ENCODE measurements at regions not wholly inside any gene's neighbourhood (a gene's known extent, or its start where the extent isn't known, plus 50 kb on each side); places are given as distances from the start of the nearest gene placed in this dataset.

DNA sequence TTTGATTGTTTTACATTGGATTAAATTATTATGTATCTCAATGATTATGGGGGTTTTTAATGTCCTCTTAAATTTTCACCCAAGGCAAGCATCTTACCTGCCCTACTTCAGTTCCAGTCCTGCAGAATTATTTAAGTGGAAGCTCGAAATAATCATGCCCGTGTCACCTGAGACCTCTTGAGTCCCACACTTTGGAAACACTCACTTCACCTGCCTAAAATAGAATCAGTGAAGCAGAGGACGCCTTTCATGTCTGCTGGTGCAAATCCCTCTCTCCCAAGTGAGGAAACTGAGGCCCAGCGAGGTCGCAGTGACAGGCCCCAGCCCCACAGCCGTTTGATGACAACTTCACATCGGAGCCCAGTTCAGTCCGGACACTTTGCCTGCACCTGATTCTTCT lies 284.6 kb downstream of the C16orf95 start (continued):
- no peak for TF ChIP-seq ARID4B (CRISPR knock-in tag; IDR thresholded peaks at IDR 0.05; ENCODE audit: borderline replicate concordance)
- TF ChIP-seq RORB (CRISPR knock-in tag; IDR thresholded peaks at IDR 0.05): no peak
- no peak for TF ChIP-seq E2F5 (CRISPR knock-in tag; IDR thresholded peaks at IDR 0.05)
- no peak for TF ChIP-seq ZNF263 (CRISPR knock-in tag; IDR thresholded peaks at IDR 0.05; ENCODE audit: low read depth)
- no peak for TF ChIP-seq GRHL2 (CRISPR knock-in tag; IDR thresholded peaks at IDR 0.05; ENCODE audit: insufficient replicate concordance, severe bottlenecking)
- no peak for TF ChIP-seq ESRRA (CRISPR knock-in tag; IDR thresholded peaks at IDR 0.05; ENCODE audit: borderline replicate concordance)
- TF ChIP-seq TCF7 (CRISPR knock-in tag; IDR thresholded peaks at IDR 0.05; ENCODE audit: low read depth): no peak
- TF ChIP-seq SP1 (CRISPR knock-in tag; conservative IDR thresholded peaks at IDR 0.05): no peak

DNA sequence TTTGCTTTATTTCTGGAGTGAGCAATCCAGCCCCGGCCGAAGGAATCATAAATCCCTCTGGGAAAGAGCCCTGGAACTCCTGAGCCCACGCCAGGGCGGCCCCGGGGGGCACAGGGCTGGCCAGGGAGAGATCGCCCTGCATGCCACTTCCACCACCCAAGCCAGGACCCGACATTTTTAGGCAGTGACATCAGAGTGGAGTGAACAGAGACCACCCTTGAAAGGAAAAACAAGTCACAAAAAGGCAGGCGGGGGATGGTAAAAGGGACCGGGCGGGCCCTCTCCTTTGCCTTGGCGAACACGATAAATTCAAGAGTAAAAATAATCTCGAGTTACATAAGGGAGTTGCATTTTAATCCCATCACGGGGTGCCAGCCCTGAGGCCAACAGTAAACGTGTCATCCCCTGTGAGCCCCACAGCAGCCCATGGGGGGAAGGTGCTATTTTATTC lies 284.1 kb downstream of the C16orf95 start:
- POLR2A ChIA-PET: no interaction called here
- Mint-ChIP-seq H3K4me1 (0 out of 2 replicates have a peak, but pooled peaks cover 4% of the 10 kb centered on the region), H3K4me3 (no peak overlapping the region), H3K9me3 (peaks cover 3% of the 10 kb centered on the region; the same call in 1 of the 2 replicates), H3K27me3 (ENCODE audit: low read depth) (peaks cover 3% of the 10 kb centered on the region; the same call in 1 of the 2 replicates), H3K27ac (no peak overlapping the region), H3K36me3 (no peaks in the 10 kb centered on the region)
- TF ChIP-seq ZNF317 (CRISPR knock-in tag; IDR thresholded peaks at IDR 0.05; ENCODE audit: borderline replicate concordance, low read depth) (no peak), NFE2L1 (CRISPR knock-in tag; IDR thresholded peaks at IDR 0.05) (no peak), ZBTB21 (CRISPR knock-in tag; IDR thresholded peaks at IDR 0.05; ENCODE audit: borderline replicate concordance) (no peak)
- TF ChIP-seq, protein P1, sequence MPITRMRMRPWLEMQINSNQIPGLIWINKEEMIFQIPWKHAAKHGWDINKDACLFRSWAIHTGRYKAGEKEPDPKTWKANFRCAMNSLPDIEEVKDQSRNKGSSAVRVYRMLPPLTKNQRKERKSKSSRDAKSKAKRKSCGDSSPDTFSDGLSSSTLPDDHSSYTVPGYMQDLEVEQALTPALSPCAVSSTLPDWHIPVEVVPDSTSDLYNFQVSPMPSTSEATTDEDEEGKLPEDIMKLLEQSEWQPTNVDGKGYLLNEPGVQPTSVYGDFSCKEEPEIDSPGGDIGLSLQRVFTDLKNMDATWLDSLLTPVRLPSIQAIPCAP (CRISPR knock-in tag; IDR thresholded peaks at IDR 0.05): no peak
- no peak for ATAC-seq
- CTCF ChIA-PET: no interaction called here
- DNase-seq (ENCODE audit: low spot score): no peak

DNA sequence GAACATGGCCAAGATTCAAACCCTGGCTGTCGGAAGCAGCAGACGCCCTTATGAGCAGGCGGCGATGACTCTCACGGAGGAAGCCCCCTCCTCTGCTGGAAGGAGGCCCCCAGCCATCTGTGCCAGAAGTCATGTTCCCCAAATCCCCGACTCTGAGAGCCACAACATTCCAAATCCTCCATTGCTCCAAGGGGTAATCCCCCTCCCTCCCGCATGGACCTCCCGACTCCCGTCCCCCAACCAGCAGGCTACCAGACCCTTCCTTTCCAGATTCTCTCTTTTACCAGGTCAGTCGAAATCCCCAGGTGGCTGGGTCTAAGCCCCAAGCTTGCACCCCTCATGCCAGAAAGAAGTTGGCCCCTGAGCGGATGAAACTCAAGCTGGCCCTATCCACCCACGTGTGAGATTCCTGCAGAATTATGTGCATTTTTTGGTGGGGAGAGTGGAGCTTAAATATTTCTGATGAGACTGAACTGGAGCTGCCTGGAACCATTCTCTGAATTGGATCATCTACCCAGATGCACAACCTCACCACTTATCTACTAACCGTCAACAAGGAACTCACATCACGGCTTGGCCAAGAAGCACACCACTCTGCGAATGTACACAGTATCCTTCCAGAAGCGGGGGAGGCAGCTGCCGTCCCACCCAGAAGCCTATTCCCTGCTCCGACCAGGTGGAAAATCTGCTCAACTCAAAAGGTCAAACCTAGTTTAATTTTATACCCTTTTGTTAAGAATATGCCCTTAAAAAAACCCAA lies 283.5 kb downstream of the C16orf95 start:
- Mint-ChIP-seq H3K4me3 (no peak overlapping the region), H3K27me3 (ENCODE audit: low read depth) (peaks cover 3% of the 10 kb centered on the region; the same call in 1 of the 2 replicates), H3K9me3 (peaks cover 3% of the 10 kb centered on the region; the same call in 1 of the 2 replicates), H3K36me3 (no peaks in the 10 kb centered on the region), H3K27ac (no peak overlapping the region), H3K4me1 (0 out of 2 replicates have a peak, but pooled peaks cover 4% of the 10 kb centered on the region)
- no peak for TF ChIP-seq HMGXB4 (CRISPR knock-in tag; IDR thresholded peaks at IDR 0.05)
- TF ChIP-seq, protein P2, sequence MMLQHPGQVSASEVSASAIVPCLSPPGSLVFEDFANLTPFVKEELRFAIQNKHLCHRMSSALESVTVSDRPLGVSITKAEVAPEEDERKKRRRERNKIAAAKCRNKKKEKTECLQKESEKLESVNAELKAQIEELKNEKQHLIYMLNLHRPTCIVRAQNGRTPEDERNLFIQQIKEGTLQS (CRISPR knock-in tag; conservative IDR thresholded peaks at IDR 0.05): no peak
- no peak for TF ChIP-seq MYBL2 (CRISPR knock-in tag; IDR thresholded peaks at IDR 0.05)
- no peak for TF ChIP-seq SOX15 (CRISPR knock-in tag; IDR thresholded peaks at IDR 0.05)
- TF ChIP-seq ZNF671 (CRISPR knock-in tag; IDR thresholded peaks at IDR 0.05): no peak
- no peak for TF ChIP-seq OVOL2 (CRISPR knock-in tag; IDR thresholded peaks at IDR 0.05; ENCODE audit: borderline replicate concordance)
- TF ChIP-seq HMGA2 (CRISPR knock-in tag; IDR thresholded peaks at IDR 0.05): no peak
- TF ChIP-seq, protein P3, sequence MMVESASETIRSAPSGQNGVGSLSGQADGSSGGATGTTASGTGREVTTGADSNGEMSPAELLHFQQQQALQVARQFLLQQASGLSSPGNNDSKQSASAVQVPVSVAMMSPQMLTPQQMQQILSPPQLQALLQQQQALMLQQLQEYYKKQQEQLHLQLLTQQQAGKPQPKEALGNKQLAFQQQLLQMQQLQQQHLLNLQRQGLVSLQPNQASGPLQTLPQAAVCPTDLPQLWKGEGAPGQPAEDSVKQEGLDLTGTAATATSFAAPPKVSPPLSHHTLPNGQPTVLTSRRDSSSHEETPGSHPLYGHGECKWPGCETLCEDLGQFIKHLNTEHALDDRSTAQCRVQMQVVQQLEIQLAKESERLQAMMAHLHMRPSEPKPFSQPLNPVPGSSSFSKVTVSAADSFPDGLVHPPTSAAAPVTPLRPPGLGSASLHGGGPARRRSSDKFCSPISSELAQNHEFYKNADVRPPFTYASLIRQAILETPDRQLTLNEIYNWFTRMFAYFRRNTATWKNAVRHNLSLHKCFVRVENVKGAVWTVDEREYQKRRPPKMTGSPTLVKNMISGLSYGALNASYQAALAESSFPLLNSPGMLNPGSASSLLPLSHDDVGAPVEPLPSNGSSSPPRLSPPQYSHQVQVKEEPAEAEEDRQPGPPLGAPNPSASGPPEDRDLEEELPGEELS (CRISPR knock-in tag; IDR thresholded peaks at IDR 0.05): no peak
- CTCF ChIA-PET: interaction anchor here (1.6 kb wide), 1 partner anchor 29 kb away, joined by 3 read pairs; no protein-coding TSS in a partner anchor
- POLR2A ChIA-PET: no interaction called here
- ATAC-seq: no peak
- DNase-seq (ENCODE audit: low spot score): no peak
